ENCODE measurements at regions not wholly inside any gene's neighbourhood (a gene's known extent, or its start where the extent isn't known, plus 50 kb on each side); places are given as distances from the start of the nearest gene placed in this dataset.

- TF ChIP-seq CTCF (IDR thresholded peaks at IDR 0.05), result no peak
- no peak for TF ChIP-seq EP300 (IDR thresholded peaks at IDR 0.05)
- no peak for TF ChIP-seq POLR2A (IDR thresholded peaks at IDR 0.05)
These were observed 91.9 kb downstream of the FCRL5 start for GRCh38 chr1:157460381-157460780.

Data from tibial nerve (tissue), 4 donors.